Type B pancreatic cell (in vitro differentiated cells): ENCODE measurements at regions not wholly inside any gene's neighbourhood (a gene's known extent, or its start where the extent isn't known, plus 50 kb on each side); places are given as distances from the start of the nearest gene placed in this dataset.

ENCODE experiments used
- DNase-seq: peaks from one replicate; pipeline ENCODE4 v3.0.0; 2021; ENCODE audit warnings: mixed read lengths; ENCODE audit not compliant: unreplicated experiment; ENCODE audit errors: extremely low spot score
- H3K27ac Mint-ChIP-seq: 2 replicates; pipeline ENCODE4 v1.8.0; 2021; ENCODE audit warnings: mild to moderate bottlenecking, mixed read lengths
- H3K27me3 Mint-ChIP-seq: 2 replicates; pipeline ENCODE4 v1.8.0; 2021; ENCODE audit warnings: mixed read lengths
- H3K36me3 Mint-ChIP-seq: 2 replicates; pipeline ENCODE4 v1.8.0; 2021; ENCODE audit warnings: mixed read lengths
- H3K4me1 Mint-ChIP-seq: one replicate; pipeline ENCODE4 v1.8.0; 2021; ENCODE audit warnings: mixed read lengths; ENCODE audit not compliant: unreplicated experiment
- H3K4me3 Mint-ChIP-seq: 2 replicates; pipeline ENCODE4 v1.8.0; 2021; ENCODE audit warnings: mild to moderate bottlenecking, mixed read lengths
- H3K9me3 Mint-ChIP-seq: 2 replicates; pipeline ENCODE4 v1.8.0; 2021; ENCODE audit warnings: mixed read lengths
- CTCF ChIP-seq: fragments of 200-600 bp; sonication (generic); conservative IDR thresholded peaks from 2 replicates; pipeline ENCODE4 v1.5.0; 2021; ENCODE audit warnings: antibody characterized with exemption, mild to moderate bottlenecking

GRCh38 chr5:2134543-2135292 lies 252.0 kb upstream of the IRX4 start:
- Mint-ChIP-seq H3K27ac (no peak overlapping the region), H3K9me3 (no peaks in the 10 kb centered on the region), H3K27me3 (peaks cover 17% of the 10 kb centered on the region), H3K4me1 (peaks cover 13% of the 10 kb centered on the region), H3K4me3 (no peak overlapping the region), H3K36me3 (no peaks in the 10 kb centered on the region)
- no peak for DNase-seq
- no peak for TF ChIP-seq CTCF

- no peak for TF ChIP-seq CTCF
- H3K27me3 Mint-ChIP-seq, result peaks cover 20% of the 10 kb centered on the region
- no peak overlapping the region for H3K27ac Mint-ChIP-seq
- no peaks in the 10 kb centered on the region for H3K36me3 Mint-ChIP-seq
- H3K9me3 Mint-ChIP-seq, result no peaks in the 10 kb centered on the region
- H3K4me3 Mint-ChIP-seq, result no peak overlapping the region
- peaks cover 20% of the 10 kb centered on the region for H3K4me1 Mint-ChIP-seq
- no peak for DNase-seq
Measured at GRCh38 chr5:2133936-2134335, 251.2 kb upstream of the IRX4 start.

DNA sequence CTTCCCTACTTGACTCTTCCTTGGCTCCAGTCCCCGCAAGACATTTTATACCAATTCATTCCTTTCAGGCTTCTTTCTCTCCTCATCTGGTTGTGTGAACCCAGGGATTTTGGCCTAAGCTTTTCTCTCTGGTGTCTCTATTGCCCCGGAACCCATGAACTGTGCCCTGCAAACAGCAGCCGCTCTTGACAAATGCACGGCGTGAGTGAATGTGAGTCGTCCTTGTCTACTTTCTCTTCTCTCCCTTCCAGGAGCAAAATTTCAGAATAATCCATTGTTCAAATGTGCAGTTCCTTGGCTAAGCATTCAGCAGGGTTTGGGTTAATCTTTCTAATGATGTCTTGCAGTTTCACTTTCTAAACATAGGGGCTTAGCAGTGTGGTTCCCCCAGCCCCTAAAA lies 250.4 kb upstream of the IRX4 start:
- Mint-ChIP-seq H3K9me3 (no peaks in the 10 kb centered on the region), H3K27ac (no peak overlapping the region), H3K4me1 (peaks cover 23% of the 10 kb centered on the region), H3K4me3 (no peak overlapping the region), H3K36me3 (no peaks in the 10 kb centered on the region), H3K27me3 (peaks cover 20% of the 10 kb centered on the region)
- TF ChIP-seq CTCF, result no peak
- DNase-seq, result peak; percentile 31

DNA sequence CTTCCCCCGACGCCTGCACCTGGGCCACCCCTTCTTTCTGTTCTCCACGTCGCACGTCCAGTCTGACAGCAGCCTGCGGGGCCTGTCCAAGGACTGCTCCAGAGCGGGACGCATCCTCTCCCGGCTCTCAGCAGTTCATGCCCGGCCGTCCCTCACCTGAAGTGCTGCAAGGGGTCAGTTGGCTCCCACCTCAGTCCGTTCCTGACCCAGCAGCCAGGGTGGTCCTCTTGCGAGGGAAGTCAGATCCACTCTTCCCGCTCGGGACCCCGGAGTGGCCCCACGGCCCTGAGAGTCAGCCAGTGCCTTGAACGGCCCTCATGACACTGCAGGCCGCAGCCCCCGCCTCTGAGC lies 249.7 kb upstream of the IRX4 start:
- no peaks in the 10 kb centered on the region for H3K9me3 Mint-ChIP-seq
- peaks cover 23% of the 10 kb centered on the region for H3K27me3 Mint-ChIP-seq
- H3K4me1 Mint-ChIP-seq, result peaks cover 23% of the 10 kb centered on the region
- H3K27ac Mint-ChIP-seq, result no peak overlapping the region
- H3K36me3 Mint-ChIP-seq, result no peaks in the 10 kb centered on the region
- TF ChIP-seq CTCF, result no peak
- no peak overlapping the region for H3K4me3 Mint-ChIP-seq
- no peak for DNase-seq

DNA sequence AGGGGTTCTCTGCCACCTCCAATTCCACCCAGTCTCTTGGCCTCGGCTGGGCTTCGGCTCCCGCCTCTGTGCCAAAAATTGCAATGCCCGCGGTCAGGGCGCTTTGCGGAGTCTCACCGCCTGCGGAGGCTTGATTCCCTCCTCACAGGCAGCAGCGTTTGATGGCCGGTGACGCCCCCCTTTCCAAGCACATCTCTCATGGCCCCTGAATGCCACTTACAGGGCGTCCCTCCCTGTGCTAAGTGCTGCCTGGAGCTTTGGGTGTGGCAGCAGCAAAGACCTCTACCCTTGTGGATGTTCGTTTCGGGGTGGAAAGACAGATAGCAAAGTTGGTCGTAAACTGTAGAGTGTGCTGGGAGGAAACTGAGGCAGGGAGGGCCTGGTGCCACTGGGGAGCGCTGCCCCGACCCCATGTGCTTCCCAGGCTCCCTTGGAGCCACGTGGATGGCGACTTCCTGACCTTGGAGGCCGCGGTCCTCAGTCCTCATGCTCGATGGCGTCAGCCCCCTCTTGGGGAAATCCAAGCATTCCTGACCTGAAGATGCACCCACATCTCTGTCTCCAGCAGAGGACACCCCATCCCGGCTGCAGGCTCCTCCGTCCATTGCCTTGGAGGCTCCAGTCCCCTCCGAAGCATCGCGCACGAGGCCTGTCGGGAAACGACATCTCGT lies 249.2 kb upstream of the IRX4 start:
- no peak overlapping the region for H3K4me3 Mint-ChIP-seq
- H3K9me3 Mint-ChIP-seq, result no peaks in the 10 kb centered on the region
- no peaks in the 10 kb centered on the region for H3K36me3 Mint-ChIP-seq
- H3K27ac Mint-ChIP-seq, result no peak overlapping the region
- H3K4me1 Mint-ChIP-seq, result peaks cover 23% of the 10 kb centered on the region
- no peak for TF ChIP-seq CTCF
- DNase-seq, result no peak
- H3K27me3 Mint-ChIP-seq, result peaks cover 27% of the 10 kb centered on the region
